Liver (tissue), 8 donors: ENCODE measurements at regions not wholly inside any gene's neighbourhood (a gene's known extent, or its start where the extent isn't known, plus 50 kb on each side); places are given as distances from the start of the nearest gene placed in this dataset.

Experiments used
- DNase-seq: peaks from one replicate; pipeline ENCODE4 v3.0.0-alpha.2; 2017; ENCODE audit warnings: low spot score
- H3K27ac ChIP-seq, 2 donors: one replicate each; pipeline ENCODE4 v1.7.0; 2013; ENCODE audit warnings: inconsistent platforms in 2 of 2, low read length in 2 of 2, control low read depth in 1 of 2, low read depth in 1 of 2, mild to moderate bottlenecking in 1 of 2
- H3K27me3 ChIP-seq, 4 donors: one replicate each; pipeline versions ENCODE4 v1.6.1 to v1.7.0; 2013; ENCODE audit warnings: low read length in 3 of 4, inconsistent platforms in 1 of 4, mild to moderate bottlenecking in 1 of 4, moderate library complexity in 1 of 4; ENCODE audit not compliant: control insufficient read depth in 4 of 4, insufficient read depth in 4 of 4
- H3K36me3 ChIP-seq, 4 donors: one replicate each; pipeline versions ENCODE4 v1.6.1 to v1.7.0; 2013; ENCODE audit warnings: low read length in 3 of 4, mild to moderate bottlenecking in 3 of 4, low read depth in 1 of 4, moderate library complexity in 1 of 4; ENCODE audit not compliant: control insufficient read depth in 4 of 4, insufficient read depth in 3 of 4
- H3K4me1 ChIP-seq, 4 donors: one replicate each; pipeline versions ENCODE4 v1.6.1 to v1.7.0; 2013; ENCODE audit warnings: low read length in 3 of 4, mild to moderate bottlenecking in 3 of 4, moderate library complexity in 1 of 4; ENCODE audit not compliant: control insufficient read depth in 4 of 4, insufficient read depth in 4 of 4
- H3K4me3 ChIP-seq, 3 donors: one replicate each; pipeline versions ENCODE4 v1.6.1 to v1.7.0; 2013; ENCODE audit warnings: low read length in 3 of 3, control low read depth in 1 of 3, low read depth in 1 of 3, mild to moderate bottlenecking in 1 of 3
- H3K9ac ChIP-seq, 2 donors: one replicate each; pipeline ENCODE4 v1.7.0; 2013; ENCODE audit warnings: low read length in 2 of 2, mild to moderate bottlenecking in 2 of 2, moderate library complexity in 2 of 2, control low read depth in 1 of 2, low read depth in 1 of 2
- H3K9me3 ChIP-seq, 4 donors: one replicate each; pipeline versions ENCODE4 v1.6.1 to v1.7.0; 2013; ENCODE audit warnings: low read length in 3 of 4; ENCODE audit not compliant: control insufficient read depth in 4 of 4
- EGR1 ChIP-seq, 2 donors: IDR thresholded peaks; 2 replicates each; pipeline ENCODE4 v1.6.1; 2016 to 2018; ENCODE audit warnings: antibody characterized with exemption in 2 of 2, low read depth in 2 of 2
- FOXA1 ChIP-seq: IDR thresholded peaks from 2 replicates; pipeline ENCODE4 v1.6.1; 2016; ENCODE audit warnings: antibody characterized with exemption
- FOXA2 ChIP-seq: IDR thresholded peaks from 2 replicates; pipeline ENCODE4 v1.6.1; 2016; ENCODE audit warnings: antibody characterized with exemption
- GABPA ChIP-seq, 2 donors: IDR thresholded peaks in 1 of 2; conservative IDR thresholded peaks in 1 of 2; 2 replicates each; pipeline ENCODE4 v1.6.1; 2016; ENCODE audit warnings: antibody characterized with exemption in 2 of 2, mild to moderate bottlenecking in 1 of 2, moderate library complexity in 1 of 2
- HNF4A ChIP-seq, 2 donors: conservative IDR thresholded peaks; 2 replicates each; pipeline ENCODE4 v1.6.1; 2016; ENCODE audit warnings: antibody characterized with exemption in 2 of 2, mild to moderate bottlenecking in 2 of 2
- HNF4G ChIP-seq: IDR thresholded peaks from 2 replicates; pipeline ENCODE4 v1.6.1; 2016; ENCODE audit warnings: antibody characterized with exemption
- JUND ChIP-seq, 2 donors: IDR thresholded peaks; 2 replicates each; pipeline ENCODE4 v1.6.1; 2016; ENCODE audit warnings: antibody characterized with exemption in 2 of 2
- NR2F2 ChIP-seq: IDR thresholded peaks from 2 replicates; pipeline ENCODE4 v1.6.1; 2016; ENCODE audit warnings: antibody characterized with exemption
- RAD21 ChIP-seq, 2 donors: IDR thresholded peaks; 2 replicates each; pipeline ENCODE4 v1.6.1; 2016; ENCODE audit warnings: antibody characterized with exemption in 2 of 2, mild to moderate bottlenecking in 2 of 2
- RXRA ChIP-seq, 2 donors: IDR thresholded peaks; 2 replicates each; pipeline ENCODE4 v1.6.1; 2017 to 2018; ENCODE audit warnings: antibody characterized with exemption in 2 of 2, mild to moderate bottlenecking in 1 of 2
- SP1 ChIP-seq: IDR thresholded peaks from 2 replicates; pipeline ENCODE4 v1.6.1; 2018; ENCODE audit warnings: antibody characterized with exemption, mild to moderate bottlenecking
- TAF1 ChIP-seq: conservative IDR thresholded peaks from 2 replicates; pipeline ENCODE4 v1.6.1; 2016; ENCODE audit warnings: antibody characterized with exemption, mild to moderate bottlenecking
- YY1 ChIP-seq: IDR thresholded peaks from 2 replicates; pipeline ENCODE4 v1.6.1; 2016; ENCODE audit warnings: antibody characterized with exemption, mild to moderate bottlenecking
- WGBS: extraction: QIAGEN DNeasy Blood & Tissue Kit; methylation state at CpG from one replicate; pipeline ENCODE4 v1.1.7; 2013; 5-methylcytosine and 5-hydroxymethylcytosine counted together
- TF ChIP-seq, protein P1 (sequence below): IDR thresholded peaks from 2 replicates; pipeline ENCODE4 v1.6.1; 2016; ENCODE audit warnings: antibody characterized with exemption, mild to moderate bottlenecking
- TF ChIP-seq, protein P2 (sequence below): IDR thresholded peaks from 2 replicates; pipeline ENCODE4 v1.6.1; 2016; ENCODE audit warnings: antibody characterized with exemption
- TF ChIP-seq, protein P3 (sequence below): IDR thresholded peaks from 2 replicates; pipeline ENCODE4 v1.6.1; 2016; ENCODE audit warnings: antibody characterized with exemption
- TF ChIP-seq, protein P4 (sequence below): fragments of 150-350 bp; IDR thresholded peaks from 2 replicates; pipeline ENCODE4 v1.5.1; 2017; ENCODE audit warnings: improper control_type of control experiment, low read depth, low read length; ENCODE audit not compliant: missing input control
- TF ChIP-seq, protein P5 (sequence below): IDR thresholded peaks from 2 replicates; pipeline ENCODE4 v1.6.1; 2016; ENCODE audit warnings: antibody characterized with exemption
- donor health status: healthy.
- donor health status: healthy.
- donor health status: healthy.
- donor health status: healthy.
- donor health status: healthy.

DNA sequence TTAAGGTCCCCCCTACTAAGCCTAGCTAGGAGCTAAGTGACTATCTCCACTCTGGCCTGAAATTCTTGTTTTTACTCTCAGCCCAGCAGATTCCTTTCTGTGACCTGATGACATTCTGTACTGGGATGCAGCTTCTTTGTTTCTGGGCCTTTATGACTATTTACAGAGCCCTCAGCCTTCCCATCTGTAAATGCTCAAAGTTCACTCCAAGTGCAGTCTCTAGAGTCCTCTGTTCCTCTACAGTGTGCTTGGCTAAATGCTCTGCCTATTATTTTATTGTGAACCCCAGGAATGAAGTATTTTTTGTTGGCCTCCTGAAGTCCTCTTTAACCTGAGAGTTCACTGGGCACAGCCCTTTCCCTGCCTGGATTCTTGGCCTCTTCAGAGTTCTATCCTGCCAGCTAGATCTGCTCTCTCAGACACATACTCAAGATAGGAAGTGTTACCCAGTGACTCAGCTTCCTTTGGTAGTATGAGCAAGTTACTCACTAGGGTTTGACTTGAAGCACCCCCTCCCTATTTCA lies 278.1 kb upstream of the P2RY1 start:
- Histone ChIP-seq H3K9me3 (no peaks in the 10 kb centered on the region), H3K4me3 (no peak overlapping the region), H3K36me3 (no peaks in the 10 kb centered on the region), H3K27me3 (no peaks in the 10 kb centered on the region), H3K27ac (peak overlapping the region in 1 of 2 donors; percentile 29), H3K4me1 (no peaks in the 10 kb centered on the region), H3K9ac (no peak overlapping the region)
- DNase-seq = no peak
- TF ChIP-seq, protein P1, sequence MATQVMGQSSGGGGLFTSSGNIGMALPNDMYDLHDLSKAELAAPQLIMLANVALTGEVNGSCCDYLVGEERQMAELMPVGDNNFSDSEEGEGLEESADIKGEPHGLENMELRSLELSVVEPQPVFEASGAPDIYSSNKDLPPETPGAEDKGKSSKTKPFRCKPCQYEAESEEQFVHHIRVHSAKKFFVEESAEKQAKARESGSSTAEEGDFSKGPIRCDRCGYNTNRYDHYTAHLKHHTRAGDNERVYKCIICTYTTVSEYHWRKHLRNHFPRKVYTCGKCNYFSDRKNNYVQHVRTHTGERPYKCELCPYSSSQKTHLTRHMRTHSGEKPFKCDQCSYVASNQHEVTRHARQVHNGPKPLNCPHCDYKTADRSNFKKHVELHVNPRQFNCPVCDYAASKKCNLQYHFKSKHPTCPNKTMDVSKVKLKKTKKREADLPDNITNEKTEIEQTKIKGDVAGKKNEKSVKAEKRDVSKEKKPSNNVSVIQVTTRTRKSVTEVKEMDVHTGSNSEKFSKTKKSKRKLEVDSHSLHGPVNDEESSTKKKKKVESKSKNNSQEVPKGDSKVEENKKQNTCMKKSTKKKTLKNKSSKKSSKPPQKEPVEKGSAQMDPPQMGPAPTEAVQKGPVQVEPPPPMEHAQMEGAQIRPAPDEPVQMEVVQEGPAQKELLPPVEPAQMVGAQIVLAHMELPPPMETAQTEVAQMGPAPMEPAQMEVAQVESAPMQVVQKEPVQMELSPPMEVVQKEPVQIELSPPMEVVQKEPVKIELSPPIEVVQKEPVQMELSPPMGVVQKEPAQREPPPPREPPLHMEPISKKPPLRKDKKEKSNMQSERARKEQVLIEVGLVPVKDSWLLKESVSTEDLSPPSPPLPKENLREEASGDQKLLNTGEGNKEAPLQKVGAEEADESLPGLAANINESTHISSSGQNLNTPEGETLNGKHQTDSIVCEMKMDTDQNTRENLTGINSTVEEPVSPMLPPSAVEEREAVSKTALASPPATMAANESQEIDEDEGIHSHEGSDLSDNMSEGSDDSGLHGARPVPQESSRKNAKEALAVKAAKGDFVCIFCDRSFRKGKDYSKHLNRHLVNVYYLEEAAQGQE = no peak
- TF ChIP-seq HNF4G = no peak
- peak; percentile 28 for TF ChIP-seq SP1
- TF ChIP-seq RXRA (IDR thresholded peaks at IDR 0.05) = peak; percentile 14 to 15
- TF ChIP-seq RAD21 (IDR thresholded peaks at IDR 0.05) = peak in 1 of 2 donors; percentile 5
- no peak for TF ChIP-seq HNF4A (conservative IDR thresholded peaks at IDR 0.05)
- TF ChIP-seq, protein P2, sequence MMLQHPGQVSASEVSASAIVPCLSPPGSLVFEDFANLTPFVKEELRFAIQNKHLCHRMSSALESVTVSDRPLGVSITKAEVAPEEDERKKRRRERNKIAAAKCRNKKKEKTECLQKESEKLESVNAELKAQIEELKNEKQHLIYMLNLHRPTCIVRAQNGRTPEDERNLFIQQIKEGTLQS = no peak
- TF ChIP-seq JUND (IDR thresholded peaks at IDR 0.05) = peak in 1 of 2 donors; percentile 24
- TF ChIP-seq YY1 = no peak
- TF ChIP-seq NR2F2 = peak; percentile 95
- TF ChIP-seq TAF1 = no peak
- TF ChIP-seq GABPA (IDR thresholded peaks at IDR 0.05 in 1 of 2, conservative IDR thresholded peaks at IDR 0.05 in 1 of 2) = no peak
- TF ChIP-seq FOXA2 = no peak
- TF ChIP-seq, protein P3, sequence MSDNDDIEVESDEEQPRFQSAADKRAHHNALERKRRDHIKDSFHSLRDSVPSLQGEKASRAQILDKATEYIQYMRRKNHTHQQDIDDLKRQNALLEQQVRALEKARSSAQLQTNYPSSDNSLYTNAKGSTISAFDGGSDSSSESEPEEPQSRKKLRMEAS = no peak

DNA sequence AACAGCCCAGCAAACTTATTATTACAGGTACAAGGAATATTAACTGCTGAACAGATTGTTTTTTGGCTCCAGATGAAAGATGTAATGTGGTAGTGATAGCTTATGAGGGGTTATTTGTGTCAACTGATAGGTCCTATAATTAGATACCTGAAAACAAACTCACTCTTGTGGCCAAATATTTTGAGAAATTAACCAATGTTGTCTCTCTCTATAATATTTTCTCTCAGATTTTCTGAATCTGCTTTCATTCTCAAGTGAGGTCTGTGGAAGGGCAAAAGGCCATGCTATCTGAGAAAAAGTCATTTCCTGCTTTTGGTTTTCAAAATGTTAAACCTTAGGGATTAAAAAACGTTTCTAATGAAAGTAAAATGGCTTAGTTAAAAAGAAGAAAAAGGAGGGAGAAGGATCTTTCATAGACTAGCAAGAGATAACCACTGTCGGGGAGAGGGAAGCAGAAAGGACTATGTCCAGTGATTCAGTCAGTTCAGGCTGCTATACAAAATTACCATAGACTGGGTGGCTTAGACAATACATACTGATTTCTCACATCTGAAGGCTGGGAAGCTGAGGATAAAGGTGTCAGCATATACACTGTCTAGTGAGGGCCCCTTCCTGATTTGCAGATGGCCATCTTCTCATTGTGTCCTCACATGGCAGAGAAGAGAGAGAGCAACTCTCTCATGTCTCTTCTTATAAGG lies 277.5 kb upstream of the P2RY1 start:
- Histone ChIP-seq H3K27me3 (no peaks in the 10 kb centered on the region), H3K9me3 (no peaks in the 10 kb centered on the region), H3K4me3 (no peak overlapping the region), H3K36me3 (no peaks in the 10 kb centered on the region), H3K4me1 (no peaks in the 10 kb centered on the region), H3K9ac (no peak overlapping the region), H3K27ac (peak overlapping the region; percentile 29 to 42)
- WGBS = 43% methylated on average over 2 of the region's 2 CpGs
- no peak for TF ChIP-seq GABPA (IDR thresholded peaks at IDR 0.05 in 1 of 2, conservative IDR thresholded peaks at IDR 0.05 in 1 of 2)
- TF ChIP-seq, protein P4, sequence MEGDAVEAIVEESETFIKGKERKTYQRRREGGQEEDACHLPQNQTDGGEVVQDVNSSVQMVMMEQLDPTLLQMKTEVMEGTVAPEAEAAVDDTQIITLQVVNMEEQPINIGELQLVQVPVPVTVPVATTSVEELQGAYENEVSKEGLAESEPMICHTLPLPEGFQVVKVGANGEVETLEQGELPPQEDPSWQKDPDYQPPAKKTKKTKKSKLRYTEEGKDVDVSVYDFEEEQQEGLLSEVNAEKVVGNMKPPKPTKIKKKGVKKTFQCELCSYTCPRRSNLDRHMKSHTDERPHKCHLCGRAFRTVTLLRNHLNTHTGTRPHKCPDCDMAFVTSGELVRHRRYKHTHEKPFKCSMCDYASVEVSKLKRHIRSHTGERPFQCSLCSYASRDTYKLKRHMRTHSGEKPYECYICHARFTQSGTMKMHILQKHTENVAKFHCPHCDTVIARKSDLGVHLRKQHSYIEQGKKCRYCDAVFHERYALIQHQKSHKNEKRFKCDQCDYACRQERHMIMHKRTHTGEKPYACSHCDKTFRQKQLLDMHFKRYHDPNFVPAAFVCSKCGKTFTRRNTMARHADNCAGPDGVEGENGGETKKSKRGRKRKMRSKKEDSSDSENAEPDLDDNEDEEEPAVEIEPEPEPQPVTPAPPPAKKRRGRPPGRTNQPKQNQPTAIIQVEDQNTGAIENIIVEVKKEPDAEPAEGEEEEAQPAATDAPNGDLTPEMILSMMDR = no peak
- no peak for TF ChIP-seq RXRA (IDR thresholded peaks at IDR 0.05)
- TF ChIP-seq YY1 = no peak
- no peak for TF ChIP-seq EGR1 (IDR thresholded peaks at IDR 0.05; ENCODE audit: low read depth in 2 of 2)
- TF ChIP-seq TAF1 = no peak
- no peak for TF ChIP-seq FOXA1
- TF ChIP-seq, protein P1 = no peak
- TF ChIP-seq NR2F2 = no peak
- no peak for TF ChIP-seq FOXA2
- TF ChIP-seq, protein P5, sequence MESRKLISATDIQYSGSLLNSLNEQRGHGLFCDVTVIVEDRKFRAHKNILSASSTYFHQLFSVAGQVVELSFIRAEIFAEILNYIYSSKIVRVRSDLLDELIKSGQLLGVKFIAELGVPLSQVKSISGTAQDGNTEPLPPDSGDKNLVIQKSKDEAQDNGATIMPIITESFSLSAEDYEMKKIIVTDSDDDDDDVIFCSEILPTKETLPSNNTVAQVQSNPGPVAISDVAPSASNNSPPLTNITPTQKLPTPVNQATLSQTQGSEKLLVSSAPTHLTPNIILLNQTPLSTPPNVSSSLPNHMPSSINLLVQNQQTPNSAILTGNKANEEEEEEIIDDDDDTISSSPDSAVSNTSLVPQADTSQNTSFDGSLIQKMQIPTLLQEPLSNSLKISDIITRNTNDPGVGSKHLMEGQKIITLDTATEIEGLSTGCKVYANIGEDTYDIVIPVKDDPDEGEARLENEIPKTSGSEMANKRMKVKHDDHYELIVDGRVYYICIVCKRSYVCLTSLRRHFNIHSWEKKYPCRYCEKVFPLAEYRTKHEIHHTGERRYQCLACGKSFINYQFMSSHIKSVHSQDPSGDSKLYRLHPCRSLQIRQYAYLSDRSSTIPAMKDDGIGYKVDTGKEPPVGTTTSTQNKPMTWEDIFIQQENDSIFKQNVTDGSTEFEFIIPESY = no peak
- TF ChIP-seq, protein P2 = no peak
- TF ChIP-seq JUND (IDR thresholded peaks at IDR 0.05) = no peak
- TF ChIP-seq RAD21 (IDR thresholded peaks at IDR 0.05) = no peak
- TF ChIP-seq HNF4A (conservative IDR thresholded peaks at IDR 0.05) = no peak
- no peak for TF ChIP-seq HNF4G
- TF ChIP-seq, protein P3 = no peak
- no peak for TF ChIP-seq SP1
- DNase-seq = no peak
